ENCODE measurements at regions not wholly inside any gene's neighbourhood (a gene's known extent, or its start where the extent isn't known, plus 50 kb on each side); places are given as distances from the start of the nearest gene placed in this dataset.
A peak's percentile ranks its signal among the peaks of the same experiment; 100 is the strongest.

DNA sequence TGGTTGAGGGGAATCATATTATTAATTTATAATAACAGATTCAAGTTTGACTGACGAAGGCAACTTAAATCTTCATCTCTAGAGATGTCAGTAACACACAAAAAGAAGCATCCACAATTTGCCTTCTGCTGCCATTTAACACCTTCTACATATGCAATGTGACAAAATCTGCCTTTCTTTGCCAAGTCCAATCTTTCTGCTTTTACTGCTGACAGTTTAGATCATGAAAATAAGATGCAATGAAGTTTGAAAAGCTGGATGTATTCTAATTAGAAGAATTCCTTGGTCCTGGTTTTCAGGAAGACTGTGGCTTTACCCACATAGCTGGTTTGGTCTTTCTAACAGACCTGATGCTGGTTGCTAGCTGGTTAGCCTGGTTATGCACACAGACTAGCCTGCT lies 178.9 kb downstream of the ACER2 start:
- DNase-seq, result no peak

- peak; percentile 45 for DNase-seq
Measured at GRCh38 chr9:19583890-19584289, 175.1 kb downstream of the ACER2 start.

DNA sequence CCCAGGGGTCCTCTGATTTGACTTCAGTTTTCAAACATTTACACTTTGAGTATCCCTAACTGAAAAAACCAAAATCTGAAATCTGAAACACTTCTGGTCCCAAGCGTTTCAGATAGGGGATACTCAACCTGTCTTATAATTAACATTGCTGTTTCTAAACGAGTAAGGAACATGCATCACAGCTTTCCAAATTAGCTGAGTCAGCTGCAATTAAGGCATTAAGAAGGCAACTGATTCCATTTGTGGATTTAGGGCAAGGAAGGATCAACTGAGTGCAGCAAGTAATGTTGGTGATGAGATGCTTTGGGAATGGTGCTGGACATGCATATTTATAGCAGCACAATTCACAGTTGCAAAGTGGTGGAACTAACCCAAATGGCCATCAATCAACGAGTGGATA lies 168.6 kb downstream of the ACER2 start:
- no peak for DNase-seq

DNA sequence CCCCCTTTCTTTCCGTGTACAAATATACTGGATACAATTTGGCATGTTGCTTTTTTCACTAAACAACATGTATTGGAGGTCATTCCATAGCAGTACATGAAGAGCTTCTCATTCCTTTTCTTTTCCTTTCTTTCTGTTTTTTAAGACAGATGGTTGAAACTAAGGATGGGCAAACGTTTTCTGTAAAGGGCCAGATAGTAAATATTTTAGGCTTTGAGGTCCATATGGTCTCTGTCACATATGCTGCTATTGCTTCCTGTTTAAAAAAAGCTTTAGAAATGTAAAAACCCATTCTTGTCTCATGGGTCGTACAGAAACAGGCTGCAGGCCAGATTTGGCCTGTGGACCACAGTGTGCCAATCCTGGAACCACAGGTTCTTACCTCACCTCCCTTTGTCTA lies 160.1 kb downstream of the ACER2 start:
- peak; percentile 16 for DNase-seq

- DNase-seq, result no peak
Measured at GRCh38 chr9:19564396-19565061, 155.7 kb downstream of the ACER2 start.

GRCh38 chr9:19555214-19555613 lies 146.4 kb downstream of the ACER2 start:
- no peak for DNase-seq

- DNase-seq, result no peak
Measured at GRCh38 chr9:19554529-19554928, 145.7 kb downstream of the ACER2 start.

DNA sequence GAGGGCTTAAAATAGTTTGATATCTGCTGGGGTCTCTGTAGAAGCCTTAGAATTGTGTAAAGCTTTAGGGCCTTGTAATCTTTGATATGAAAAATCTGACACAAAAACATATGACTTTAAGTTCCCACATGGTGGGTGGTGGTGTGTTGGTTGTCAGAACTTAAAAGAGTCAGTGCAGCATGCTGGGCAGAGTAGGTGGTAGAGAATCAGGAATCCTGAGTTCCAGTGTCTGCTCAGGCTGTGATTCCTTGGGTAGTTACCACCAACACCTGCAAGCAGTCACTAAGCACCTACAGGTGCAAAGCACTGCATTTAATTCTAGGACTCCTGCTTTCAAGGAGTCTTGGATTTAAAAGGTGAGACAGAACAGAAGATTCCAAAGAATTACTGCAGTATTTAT lies 144.6 kb downstream of the ACER2 start:
- DNase-seq, result peak; percentile 16

DNA sequence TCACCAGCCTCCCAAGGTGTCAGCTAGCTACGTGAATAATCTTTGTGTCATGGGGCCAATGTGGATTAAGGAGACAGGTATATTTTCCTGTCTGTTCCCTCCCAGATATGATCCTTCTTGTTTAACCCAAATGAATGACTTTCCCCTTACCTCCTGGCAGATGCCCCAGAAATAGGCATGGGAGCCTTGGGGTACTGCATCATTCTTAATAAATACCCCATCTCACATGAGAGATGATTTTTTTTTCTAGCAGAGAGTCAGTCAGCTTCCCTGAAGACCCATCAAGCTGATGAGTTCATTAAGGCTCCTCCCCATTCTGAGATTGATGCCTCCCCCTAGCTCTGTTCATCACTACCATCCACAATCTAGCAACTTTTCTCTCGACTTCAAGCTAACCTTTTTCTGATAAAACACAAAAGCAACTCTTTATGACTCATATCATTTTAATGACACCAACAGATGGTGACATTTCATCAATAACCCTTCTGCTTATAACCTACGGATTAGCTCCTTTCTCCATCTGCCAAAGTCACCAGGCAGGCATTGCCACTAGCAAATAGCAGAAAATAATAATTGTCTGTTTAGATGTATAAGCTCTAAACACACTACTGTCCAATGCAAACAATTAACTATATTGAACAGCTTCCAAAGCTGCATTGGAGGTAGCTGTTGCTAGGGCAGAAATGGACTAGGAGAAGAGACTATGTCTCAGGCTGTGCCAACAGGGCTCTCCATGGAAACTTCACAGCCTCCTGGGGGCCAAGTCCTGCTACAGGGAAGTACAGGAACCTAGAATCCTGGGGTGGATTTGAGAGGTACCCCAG lies 143.7 kb downstream of the ACER2 start:
- DNase-seq, result peak; percentile 97

GRCh38 chr9:19551124-19551929 lies 142.5 kb downstream of the ACER2 start:
- DNase-seq, result peak; percentile 86

GRCh38 chr9:19550009-19550408 lies 141.2 kb downstream of the ACER2 start:
- DNase-seq, result peak; percentile 24

- DNase-seq, result no peak
Measured at GRCh38 chr9:19533373-19533772, 124.6 kb downstream of the ACER2 start.

- no peak for DNase-seq
Measured at GRCh38 chr9:19527663-19528062, 118.9 kb downstream of the ACER2 start.

- DNase-seq, result no peak
Measured at GRCh38 chr9:19522558-19522957, 113.7 kb downstream of the ACER2 start.

GRCh38 chr9:19521205-19521604 lies 112.4 kb downstream of the ACER2 start:
- DNase-seq, result no peak

DNA sequence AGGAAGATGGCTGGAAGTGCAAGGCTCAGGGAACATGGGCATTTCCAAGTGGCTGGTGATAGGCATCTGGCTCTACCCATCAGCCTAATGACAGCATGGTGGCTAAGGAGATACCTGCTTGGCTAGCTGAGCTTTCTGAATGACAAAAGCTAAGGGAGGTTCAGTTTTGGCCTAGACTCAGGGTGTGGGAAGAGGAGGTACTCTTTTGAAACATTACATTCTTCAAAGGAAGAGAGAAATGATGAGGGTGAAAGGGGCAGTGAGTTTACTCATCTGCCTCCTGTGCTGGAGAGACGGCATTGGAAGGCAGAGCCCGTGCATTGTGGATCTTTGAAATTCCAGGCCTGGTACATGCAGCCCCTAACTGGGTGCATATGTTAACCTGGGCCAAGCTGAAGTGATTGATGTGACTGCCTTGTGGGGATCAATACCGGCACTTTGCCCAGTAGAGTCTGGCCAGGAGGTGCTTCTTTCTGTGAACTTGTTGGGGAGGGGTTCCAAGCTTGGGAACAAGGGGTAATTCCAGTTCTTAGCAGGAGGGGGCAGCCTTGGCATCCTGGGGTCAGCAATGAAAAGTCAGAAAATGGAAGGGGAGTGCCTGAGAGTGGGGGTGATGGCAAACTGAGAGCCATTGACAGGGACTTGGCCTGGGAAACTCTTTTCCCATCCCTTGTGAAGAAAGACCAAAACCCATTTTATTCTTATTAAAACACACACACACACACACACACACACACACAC lies 108.6 kb downstream of the ACER2 start:
- peak; percentile 62 for DNase-seq

DNA sequence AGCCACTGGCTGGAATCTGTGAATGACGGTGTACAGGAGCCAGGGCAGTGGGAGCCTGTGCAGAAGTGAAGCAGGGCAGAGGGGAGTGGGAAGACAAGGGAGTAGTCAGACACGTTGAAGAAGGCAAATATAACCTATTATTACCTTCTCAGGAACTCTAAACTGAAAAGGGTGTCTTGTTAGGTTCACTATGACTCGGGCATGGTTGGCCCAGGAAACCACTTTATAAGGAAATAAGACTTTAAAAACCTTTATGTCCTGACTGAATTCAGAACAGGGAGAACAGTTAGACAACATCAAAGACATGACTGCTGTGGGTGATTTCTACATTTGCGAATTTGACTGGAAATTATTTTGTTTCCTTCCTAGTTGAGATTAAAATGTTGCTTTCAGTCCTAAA lies 107.5 kb downstream of the ACER2 start:
- no peak for DNase-seq

DNA sequence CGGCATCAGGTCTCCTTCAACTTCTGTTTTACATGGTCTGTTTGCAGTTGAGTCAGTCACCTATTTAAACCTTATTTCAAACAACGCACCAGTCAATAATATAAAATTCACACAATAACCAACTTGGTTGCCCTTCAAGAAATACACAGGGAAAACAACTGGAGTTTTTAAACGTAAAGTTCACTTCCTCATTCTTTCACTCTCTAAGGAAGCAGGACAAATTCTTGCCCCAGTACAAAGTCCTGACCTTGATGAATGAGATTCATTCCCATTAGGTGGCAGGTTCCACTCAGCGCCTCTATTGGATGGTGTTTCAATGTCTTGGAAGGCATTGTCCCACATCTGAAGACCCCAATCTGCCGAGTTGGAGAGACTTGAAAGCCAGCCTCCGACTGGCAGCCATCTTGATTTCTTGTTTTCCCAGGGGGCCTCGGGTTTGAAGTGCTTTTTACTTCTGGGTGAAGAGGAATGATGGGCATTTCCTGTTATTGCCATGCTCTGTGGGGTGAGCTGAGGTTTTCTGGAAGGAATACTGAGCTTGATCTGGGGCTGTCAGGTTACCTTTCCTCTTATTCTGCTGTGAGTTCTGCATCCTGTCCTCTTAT lies 105.0 kb downstream of the ACER2 start:
- no peak for DNase-seq

DNA sequence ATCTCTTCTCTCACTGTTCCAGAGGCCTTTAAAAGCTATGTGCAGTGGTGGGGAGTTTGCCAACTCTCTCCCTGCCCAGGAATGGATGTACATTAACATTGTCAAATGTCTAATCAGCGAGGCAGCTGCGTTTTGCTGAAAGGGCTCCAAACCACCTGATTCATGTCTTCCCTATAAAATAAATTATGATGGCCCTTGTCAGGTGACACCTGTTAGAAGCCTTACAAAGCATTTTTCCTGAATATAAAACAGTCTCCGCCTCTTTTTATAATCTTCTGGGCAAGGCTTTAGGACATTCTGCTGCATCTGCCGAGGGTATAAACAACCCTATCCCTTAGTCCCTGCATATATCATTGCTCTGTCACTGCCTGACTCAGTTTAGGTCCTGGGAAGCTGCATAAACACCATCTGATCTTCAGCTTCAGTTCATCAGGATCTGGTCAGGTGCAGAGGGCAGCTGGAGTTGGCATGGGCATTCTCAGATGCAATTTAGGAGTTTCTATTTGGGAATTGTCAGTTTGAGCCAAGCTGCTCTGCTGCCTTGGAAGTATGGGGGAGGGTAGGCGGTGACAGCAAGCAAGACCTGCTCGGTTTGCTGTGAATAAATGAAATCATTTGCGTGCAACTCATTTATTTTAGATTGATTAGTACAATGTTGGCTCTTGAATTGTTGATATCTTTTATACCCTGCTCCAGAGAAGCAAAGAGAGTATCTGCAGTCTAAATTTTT lies 103.5 kb downstream of the ACER2 start:
- peak; percentile 66 for DNase-seq

DNA sequence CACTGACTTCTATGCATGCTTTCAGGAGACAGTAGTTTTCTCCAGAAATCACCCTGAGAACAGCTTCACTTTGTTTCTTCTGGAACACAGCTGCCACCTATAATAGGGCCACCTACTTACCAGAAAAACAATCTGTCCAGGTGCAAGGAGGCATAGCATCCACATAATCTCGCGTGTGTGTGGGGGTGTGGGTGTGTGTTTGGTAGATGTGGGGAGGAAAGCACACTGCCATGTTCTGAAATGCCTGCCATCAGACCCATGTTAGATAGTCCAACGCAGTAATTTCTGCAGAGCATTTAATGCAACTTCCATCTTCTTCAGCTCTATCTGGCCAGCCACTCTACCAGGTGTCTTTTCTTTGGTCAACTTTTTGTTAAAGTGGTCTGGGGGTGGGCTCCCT lies 102.9 kb downstream of the ACER2 start:
- DNase-seq, result peak; percentile 51

GRCh38 chr9:19510907-19511306 lies 102.1 kb downstream of the ACER2 start:
- peak; percentile 57 for DNase-seq
